ENCODE measurements at regions not wholly inside any gene's neighbourhood (a gene's known extent, or its start where the extent isn't known, plus 50 kb on each side); places are given as distances from the start of the nearest gene placed in this dataset.
A peak's percentile ranks its signal among the peaks of the same experiment; 100 is the strongest.
"Not testable (repeated sequence)": the region's sequence is repeated elsewhere in the genome, so short reads cannot be mapped to it uniquely, and the experiment has no call there.

DNA sequence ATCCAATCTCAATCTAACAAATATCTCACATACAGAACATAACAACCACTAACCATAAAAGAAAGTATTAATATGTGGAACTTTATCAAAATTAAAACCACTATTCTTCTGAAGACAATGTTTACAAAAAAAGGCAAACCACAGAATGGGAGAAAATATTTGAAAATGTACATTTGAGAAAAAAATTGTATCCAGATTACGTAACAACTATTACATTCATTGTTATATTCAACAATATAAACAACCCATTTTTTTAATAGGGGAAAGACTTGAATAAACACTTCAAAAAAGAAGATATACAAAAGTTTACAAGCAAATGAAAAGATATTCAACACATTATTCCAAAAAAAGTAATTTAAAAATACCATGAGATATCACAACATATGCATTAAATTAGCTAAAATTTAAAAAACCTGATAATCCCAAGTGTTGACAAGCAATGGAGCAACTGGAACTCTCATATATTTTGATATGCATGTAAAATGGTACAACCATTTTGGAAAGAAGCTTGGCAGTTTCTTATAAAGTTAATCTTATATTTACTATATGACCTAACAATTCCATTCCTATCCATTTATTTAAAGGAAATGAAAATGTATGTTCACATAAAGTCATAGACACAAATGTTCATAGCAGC is 124.3 kb upstream of the CDYL start:
- DNase-seq, result no peak

DNA sequence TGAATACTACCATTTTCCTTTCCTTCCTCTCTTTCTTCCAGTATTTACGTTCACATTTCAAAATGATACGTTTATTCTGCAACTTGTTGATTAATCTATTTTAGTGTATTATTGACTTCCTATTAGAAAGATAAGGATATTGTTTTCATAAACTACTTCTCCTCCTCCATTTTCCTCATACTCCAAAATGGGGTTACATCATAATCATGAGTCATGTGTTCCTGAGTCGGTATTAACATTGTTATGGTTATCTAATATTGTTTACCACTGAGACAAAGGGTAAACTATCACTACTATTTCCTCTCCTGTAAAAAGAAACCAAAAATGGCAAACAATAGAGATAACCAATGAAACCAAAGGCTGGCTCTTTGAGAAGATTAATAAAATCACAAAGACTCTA is 126.5 kb upstream of the CDYL start:
- no peak for DNase-seq

DNA sequence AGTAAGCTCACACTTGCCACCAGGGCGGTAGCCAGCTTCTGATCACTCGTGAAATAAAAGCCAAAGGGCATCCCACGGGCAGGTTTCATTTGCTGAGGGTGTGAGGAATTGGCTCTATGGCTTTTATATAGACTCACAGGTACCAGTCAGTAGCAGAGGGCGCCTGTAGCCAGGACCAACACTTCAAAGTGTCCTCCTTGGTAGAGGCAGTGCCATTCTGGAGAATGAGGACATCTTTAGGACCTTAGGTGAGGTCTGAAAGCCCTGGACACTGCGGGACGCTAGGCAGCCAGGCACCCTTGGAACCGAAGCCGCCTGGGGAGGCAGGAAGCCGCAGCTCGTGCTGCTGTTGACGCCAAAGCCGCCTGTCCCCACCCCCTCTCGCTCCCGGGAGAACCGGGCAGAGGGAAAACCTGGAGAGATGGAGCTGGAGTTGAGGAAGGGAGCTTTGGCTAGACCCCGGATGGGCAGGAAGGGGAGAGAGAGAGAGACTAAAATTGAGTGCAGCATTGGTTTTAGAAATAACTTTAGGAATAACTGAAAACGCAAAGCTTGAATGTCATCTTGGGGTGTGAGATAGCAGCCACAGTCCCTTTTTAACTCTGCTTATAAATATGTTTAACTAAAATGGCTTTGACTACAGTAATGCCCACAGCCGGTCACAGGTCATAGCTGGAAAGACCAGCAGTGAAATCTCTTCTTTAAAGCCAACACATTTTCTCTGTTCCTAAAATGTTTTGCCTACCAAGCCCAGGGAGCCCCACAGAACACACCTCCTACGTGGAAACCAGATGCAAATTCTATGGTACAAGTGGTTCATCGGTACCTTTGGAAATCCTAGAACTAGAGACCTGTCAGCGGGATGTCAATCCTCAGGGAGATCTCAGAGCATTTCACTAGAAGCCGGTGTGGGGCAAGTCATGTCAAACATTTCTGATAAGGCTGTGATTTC is 128.5 kb upstream of the CDYL start:
- peak; percentile 8 for DNase-seq

DNA sequence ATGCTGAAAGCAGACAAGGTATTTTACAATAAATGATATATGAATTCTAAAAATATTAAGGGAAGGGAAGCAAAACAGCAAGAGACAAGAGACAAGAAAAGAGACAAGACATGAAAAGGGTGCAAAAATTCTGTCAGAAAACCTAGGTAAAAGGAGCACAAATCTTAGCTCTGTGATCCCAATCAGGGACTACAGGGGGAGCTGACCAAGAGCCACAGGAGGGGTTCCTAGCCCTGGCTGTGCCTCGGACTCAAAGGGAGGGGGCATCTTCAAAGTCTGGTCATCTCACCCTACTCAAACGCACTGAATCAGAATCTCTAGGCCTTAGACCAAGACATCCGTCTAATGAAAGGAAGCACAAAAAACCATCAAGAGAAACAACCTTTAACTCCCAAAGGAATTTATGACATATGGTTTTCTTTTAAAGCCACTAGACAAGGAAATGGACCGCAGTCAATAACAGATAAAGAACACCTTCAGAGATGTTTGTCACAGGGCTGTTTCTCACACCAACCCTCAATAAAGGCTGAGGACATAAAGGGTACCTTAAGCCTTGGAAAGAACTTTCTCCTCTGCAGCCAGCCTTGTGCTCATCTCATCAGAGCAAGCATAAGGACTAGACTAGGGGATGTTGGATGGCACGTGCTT is 130.4 kb upstream of the CDYL start:
- no peak for DNase-seq

DNA sequence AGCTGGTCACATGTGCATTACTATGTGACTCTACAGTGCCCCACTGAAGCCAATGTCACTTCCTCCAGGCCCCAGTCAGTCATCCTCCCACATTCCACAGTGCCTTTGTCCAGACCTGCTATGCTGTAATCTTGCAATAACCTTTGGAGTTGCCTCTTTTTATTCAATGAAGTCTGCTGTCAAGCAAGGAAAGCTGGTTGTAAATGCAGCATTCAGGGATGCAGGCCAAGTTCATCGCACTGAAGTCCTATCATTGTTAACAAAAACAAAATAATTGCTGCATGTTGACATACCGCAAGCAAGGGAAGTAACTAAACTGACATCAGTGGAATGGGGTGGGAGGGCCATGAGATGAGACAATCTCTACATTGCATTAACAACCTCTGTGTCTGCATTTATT is 131.2 kb upstream of the CDYL start:
- no peak for DNase-seq

DNA sequence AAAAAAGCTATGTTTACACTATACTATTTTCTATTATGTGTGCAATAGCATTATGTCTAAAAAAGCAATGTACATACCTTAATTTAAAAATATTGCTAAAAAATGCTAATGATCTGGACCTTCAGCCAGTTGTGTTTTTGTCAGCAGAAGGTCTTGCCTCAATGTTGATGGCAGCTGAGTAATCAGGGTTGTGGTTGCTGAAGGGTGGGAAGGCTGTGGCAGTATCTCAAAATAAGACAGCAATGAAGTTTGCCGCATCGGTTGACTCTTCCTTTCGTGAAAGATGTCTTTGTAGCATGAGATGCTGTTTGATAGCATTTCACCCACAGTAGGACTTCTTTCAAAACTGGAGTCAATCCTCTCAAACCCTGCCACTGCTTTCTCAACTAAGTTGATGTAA is 134.7 kb upstream of the CDYL start:
- DNase-seq, result no peak

DNA sequence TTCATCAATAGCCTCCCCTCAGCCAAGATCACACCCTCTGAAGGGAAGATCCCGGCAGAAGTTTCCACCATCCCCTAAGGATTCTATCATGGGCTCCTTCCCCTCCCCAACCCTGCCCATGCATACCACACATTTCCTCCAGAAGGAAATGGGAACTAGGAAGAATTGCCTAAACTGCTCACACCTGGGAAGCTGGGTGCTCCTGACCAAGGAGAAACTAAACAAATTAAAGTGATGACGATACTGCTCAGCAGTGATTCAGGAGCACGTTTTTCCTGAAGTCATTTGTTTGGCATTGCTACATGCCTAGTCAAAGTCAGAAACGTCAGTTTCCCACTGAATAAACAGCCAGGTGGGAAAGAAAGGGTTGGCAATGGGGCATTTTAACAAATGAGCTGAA is 136.1 kb upstream of the CDYL start:
- DNase-seq, result no peak

DNA sequence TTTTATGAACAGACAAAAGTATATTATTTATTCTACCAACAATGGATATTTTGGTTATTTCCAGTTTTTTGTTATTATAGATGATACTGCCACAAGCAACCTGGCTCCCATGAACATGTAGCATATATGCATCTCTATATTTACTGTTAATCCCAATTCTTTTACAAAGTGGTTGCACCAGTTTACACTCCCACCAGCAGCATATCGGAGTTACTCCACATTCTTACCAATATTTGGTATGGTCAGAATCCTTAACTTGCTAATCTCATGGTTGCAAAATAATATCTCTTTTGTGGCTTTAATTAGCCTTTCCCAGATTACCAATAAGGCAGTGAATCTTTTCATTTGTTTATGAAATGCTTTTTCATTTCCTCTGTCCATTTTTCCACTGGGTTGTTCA is 137.6 kb upstream of the CDYL start:
- DNase-seq, result no peak

DNA sequence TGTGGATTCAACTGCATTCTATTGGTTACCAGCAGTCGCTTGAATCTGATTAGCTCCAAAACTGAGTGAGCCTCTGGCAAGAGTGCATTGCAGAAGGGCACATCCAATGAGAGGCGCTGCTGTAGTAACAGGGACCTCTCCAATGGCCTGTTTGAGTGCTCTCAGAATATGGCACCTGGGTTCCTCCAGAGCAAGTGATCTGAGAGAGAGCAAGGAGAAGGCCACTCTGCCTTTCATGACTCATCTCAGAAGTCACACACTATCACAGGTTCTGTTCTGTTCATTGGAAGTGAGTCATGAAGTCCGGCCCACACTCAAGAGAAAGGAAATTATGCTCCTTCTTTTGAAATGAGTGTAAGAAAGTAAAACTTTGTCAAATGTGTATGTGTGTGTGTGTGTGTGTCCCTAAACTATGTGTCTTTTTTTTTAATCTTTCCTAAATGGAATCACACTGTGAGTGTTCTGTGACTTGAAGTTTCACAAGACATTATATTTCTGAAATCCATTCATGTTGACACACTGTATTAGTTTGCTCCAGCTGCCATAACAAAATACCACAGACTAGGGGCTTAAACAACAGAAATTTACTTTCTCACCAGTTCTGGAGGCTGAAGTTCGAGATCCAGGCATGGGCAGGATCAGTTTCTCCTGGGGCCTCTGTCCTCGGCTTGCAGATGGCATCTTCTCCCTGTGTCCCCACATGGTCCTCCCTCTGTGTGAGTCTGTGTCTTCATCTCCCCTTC is 138.3 kb upstream of the CDYL start:
- no peak for DNase-seq

DNA sequence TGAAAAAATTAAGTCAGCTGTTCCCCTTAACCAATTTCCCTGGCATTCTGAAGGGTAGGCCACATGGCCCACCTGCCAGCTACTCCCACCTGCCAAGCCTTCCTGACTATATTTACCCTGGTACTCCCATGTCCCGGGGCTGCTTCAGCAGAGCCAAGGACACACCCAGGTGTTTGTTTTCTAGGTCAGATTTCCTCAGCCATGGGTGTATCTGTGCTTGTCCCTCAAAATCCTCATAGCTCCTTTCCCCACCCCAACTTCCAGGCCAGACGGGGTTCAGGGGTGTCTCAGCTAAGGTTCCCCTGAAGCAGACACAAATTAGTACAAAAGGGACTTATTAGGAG is 139.4 kb upstream of the CDYL start:
- DNase-seq, result no peak

DNA sequence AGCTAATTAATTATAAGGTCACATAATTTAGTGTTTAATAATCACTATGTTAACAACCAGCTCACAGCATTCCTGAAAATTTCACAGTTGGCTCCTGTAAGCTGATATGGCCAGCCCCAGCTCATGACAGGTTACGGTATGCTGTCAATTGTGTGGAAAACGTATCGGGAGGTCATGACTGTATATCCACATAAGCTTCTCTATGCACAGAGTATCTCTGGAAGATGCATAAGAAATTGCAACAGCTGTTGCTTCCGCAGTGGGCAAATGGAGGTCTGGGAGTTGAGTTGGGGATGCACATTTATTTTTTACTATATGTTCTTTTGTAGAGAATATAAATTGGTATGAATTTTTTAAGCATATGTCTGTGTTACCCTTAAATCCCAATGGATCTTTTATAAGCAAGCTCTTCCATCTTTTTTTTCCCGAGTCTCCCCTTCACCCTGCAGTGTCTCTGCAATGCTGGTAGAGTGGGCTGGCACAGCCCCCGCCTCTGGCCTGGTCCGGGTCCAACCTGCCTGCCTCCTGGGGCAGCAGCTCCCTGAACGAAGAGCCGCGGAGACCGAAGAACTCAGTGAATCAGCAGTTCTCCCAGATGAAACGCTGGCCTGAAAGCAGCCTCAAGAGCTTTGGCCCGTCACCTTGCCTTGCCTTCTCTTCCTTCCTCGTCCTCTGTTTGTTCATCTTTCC is 139.9 kb upstream of the CDYL start:
- DNase-seq, result no peak

DNA sequence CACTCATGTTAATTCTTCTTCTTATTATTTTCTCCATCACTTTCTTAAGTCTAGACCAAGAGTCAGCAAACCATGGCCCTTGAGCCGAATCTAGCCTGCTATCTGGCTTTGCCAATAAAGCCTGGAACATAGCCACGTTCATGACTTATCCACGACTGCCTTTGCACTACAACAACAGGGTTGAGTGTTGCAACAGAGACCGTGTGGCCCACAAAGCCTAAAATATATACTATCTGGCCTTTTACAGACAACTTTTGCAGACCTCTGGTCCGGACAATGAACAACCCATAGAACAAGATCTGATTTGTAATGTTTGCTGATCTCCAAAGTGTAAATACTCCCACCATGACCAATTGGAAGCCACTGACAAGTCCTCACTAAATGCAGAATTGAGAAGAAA is 140.5 kb upstream of the CDYL start:
- no peak for DNase-seq

DNA sequence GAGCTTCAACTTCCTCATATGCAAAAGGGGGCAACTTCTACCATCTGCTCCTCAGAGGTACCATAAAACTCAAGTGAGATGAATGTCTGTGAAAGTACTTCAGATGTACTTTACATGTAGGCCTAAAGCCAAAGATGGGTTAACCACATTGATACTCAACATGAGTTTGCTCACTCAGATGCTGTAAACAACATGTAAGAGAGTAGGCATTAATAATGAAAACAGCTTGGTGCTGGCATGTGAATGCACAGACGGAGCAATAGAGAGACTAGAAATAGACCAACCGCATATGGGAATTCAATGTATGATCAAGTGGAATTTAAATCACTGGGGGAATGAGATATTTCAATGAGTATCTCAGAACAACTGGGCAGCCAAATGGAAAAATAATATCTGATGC is 143.8 kb upstream of the CDYL start:
- no peak for DNase-seq

DNA sequence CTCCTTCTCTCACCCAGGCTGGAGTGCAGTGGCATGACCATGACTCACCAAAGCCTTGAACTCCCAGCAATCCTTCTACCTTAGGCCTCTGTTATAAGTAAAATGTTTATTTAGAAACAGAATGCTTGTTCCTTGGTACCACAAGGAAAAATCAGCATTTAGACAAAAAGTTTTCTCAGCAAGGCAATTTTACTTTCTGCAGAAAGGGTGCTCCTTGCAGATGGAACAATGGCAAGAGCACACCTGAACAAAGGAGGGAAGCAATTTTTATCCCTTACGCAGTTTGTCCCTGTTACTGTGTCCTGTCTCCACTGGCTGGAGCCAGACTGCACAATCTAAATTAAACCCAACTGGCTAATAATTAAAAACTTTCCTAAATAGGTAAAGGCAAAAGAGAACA is 146.4 kb upstream of the CDYL start:
- not testable (repeated sequence) for DNase-seq

DNA sequence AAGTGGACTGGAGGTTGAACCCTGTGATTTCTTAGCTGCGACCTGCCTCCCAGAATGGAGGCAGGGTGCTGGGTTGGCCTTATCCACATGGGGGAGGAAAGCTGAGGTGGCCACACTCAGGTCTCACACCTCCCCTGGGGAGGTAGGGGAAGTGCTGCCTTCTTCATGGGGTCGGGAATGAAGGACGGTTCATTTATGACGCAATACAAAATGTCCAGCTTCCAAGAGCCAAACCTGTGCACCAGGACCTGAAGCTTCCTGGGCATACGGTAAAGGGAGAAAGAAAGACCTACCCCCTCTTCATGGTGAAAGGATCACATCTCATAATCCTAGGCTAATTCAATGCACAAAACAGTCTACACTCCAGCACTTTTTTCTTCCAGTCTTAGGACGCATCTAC is 150.6 kb upstream of the CDYL start:
- no peak for DNase-seq

DNA sequence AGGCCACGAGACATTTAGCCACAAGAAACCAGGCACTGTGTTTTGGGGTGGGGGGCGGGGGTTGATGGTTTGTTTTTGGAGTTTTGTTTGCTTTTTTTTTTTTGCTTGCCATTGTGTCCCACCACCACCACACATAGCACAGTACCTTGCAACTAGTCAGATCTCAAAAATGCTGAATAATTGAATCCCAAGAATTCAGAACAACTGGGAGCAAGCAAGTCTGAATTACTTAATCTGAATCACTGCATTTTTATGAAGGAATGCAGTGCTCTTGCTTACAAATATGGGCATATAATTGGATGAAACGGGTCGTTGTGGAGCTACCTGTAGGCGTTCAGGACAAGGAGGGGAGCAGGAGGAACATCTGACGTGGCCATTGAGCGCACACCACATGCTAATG is 151.5 kb upstream of the CDYL start:
- DNase-seq, result no peak

DNA sequence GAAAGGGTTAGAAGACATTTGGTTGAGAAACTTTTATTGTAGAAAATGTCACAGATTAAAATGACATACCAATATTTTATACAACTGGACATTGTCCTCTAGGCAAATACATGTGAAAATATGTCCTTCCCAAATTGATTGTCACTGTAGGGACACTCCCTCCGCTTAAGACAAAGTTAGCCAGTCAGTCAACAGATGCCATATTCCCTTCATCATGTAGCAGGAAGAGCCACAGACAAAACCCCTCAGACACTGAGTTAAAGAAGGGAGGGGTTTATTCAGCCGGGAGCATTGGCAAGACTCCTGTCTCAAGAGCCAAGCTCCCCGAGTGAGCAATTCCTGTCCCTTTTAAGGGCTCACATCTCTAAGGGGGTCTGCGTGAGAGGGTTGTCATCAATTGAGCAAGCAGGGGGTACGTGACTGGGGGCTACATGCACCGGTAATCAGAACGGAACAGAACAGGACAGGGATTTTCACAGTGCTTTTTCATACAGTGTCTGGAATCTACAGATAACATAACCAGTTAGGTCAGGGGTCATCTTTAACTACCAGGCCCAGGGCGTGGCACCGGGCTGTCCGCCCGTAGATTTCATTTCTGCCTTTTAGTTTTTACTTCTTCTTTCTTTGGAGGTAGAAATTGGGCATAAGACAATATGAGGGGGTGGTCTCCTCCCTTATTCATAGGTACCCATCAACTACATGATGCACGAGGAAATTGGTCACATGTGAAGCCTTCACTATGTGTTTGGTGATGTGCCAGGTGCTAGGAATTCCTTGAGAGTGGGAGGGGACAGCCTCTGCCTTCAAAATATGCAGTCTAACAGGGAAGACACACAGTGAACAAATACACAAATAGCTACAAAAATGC is 155.7 kb upstream of the CDYL start:
- DNase-seq, result no peak

DNA sequence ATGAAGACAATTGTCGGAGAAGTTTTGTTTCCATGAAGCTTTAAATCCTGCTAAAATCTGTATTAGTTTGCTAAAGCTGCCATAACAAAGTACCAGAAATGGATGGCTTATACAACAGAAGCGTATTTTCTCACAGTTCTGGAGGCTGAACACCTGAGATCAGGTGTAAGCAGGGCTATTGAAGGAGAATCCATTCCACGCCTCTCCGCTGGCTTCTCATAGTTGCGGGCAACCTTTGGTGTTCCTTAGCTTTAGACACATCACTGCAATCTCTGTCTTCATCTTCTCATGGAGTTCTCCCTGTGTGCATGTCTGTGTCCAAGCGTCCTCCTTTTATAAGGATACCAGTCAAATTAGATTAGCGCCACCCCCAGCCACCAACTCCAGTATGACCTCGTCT is 159.9 kb upstream of the CDYL start:
- DNase-seq, result no peak

DNA sequence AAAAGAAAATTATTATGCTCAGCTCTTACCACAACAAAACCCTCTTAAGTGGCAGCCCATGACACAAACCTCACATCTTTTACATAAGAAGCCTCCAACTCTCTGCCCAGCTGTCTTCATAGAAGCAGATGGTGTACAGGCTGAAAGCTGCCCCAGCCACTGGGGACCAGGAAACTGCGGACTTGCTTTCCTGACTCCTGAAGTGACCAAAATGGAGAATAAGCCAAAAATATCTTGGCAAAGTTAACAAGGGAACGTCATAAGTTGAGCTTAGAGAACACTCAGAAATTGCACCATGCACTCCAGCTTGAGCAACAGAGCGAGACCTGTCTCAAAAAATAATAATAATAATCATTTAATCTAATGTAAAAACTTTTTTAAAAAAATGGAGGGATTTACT is 160.3 kb upstream of the CDYL start:
- DNase-seq, result no peak

DNA sequence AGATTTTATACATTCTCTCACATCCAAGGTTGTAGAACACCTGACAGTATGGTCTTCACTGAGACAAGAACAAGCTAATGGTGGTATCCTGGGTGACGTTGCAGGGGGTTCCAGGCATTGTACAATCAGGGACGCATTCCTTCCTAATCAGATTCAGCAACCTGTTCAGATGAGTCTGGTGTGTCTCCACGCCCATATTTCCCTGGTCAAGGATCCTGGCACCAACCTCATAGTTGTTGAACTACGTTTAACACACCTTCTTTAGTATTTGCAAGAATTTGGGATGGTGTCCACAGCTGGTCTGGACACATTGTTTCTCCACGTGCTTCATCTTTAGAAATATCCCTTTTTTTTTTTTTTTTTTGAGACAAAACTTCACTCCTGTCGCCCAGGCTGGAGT is 161.0 kb upstream of the CDYL start:
- DNase-seq, result no peak

DNA sequence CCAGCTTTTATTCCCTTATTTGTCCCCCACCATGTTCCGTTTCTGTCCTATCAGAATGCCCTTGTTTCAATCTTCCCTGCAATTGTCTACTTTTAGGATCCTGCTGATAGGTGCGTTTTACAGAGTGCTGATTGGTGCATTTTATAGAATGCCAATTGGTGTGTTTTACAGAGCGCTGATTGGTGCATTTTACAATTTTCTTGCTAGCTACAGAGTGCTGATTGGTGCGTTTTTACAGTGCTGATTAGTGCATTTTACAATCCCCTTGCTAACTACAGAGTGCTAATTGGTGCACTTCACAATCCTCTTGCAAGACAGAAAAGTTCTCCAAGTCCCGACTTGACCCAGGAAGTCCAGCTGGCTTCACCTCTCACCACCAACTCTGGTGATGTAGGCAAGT is 161.6 kb upstream of the CDYL start:
- no peak for DNase-seq

DNA sequence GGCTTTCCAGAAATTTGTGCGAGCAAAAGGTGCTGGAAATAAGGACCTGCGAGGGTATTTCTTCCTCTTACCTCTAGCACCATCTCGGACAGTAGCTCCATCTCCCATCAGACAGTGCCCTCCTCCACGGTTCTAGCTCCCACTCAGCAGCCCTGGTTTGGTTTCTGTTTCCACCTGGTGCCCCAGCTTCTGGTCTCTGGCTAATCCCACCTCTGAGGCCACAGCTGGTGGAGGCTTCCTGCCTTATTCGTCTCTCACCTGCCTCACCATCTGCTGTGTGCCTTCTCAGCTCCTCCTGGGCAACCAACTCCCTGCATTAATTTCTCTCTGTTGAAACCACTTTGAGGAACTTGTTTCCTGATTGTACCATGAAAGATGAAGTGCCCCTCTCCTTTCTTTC is 162.4 kb upstream of the CDYL start:
- DNase-seq, result no peak

All from NCI-H146 (cell line).